Head of caudate nucleus (tissue), 42 donors: ENCODE measurements at regions not wholly inside any gene's neighbourhood (a gene's known extent, or its start where the extent isn't known, plus 50 kb on each side); places are given as distances from the start of the nearest gene placed in this dataset.
A peak's percentile ranks its signal among the peaks of the same experiment; 100 is the strongest.

Source experiments
- DNase-seq, 42 donors: peaks; one replicate each; pipeline versions ENCODE4 v3.0.0 to v3.0.0-alpha.2; 2020 to 2021; ENCODE audit warnings: mixed read lengths in 7 of 42
- intact Hi-C: fragments of 100-400 bp; cut with DNase I; formaldehyde crosslinking; loops from one replicate; pipeline ENCODE4 v1.15.0; 2022

GRCh38 chr14:104421401-104421821, 158.2 kb upstream of the C14orf180 start:
- intact Hi-C loops: no loop called here
- DNase-seq: peak in 6 of 42 donors; percentile 3 to 25 (median 10)

GRCh38 chr14:104421892-104422828, 157.4 kb upstream of the C14orf180 start:
- intact Hi-C loops: no loop called here
- peak in 19 of 42 donors; percentile 8 to 60 (median 21) for DNase-seq

- intact Hi-C loops: no loop called here
- peak in 8 of 42 donors; percentile 3 to 34 (median 9) for DNase-seq
These were observed 156.5 kb upstream of the C14orf180 start for GRCh38 chr14:104422837-104423681.

- intact Hi-C loops: no loop called here
- DNase-seq: peak in 9 of 42 donors; percentile 5 to 34 (median 17)
These were observed 155.7 kb upstream of the C14orf180 start for GRCh38 chr14:104423701-104424405.

GRCh38 chr14:104424406-104425072, 155.0 kb upstream of the C14orf180 start:
- peak; percentile 24 to 84 (median 65) for DNase-seq
- intact Hi-C loops: no loop called here

GRCh38 chr14:104425171-104425681, 154.3 kb upstream of the C14orf180 start:
- peak in 5 of 42 donors; percentile 6 to 38 (median 12) for DNase-seq
- intact Hi-C loops: no loop called here

- DNase-seq: peak in 6 of 42 donors; percentile 5 to 35 (median 16)
- intact Hi-C loops: no loop called here
These were observed 153.6 kb upstream of the C14orf180 start for GRCh38 chr14:104425763-104426646.

GRCh38 chr14:104427131-104427851, 152.3 kb upstream of the C14orf180 start:
- DNase-seq: peak in 7 of 42 donors; percentile 3 to 42 (median 9)
- intact Hi-C loops: no loop called here

GRCh38 chr14:104428333-104428851, 151.2 kb upstream of the C14orf180 start:
- DNase-seq: peak in 5 of 42 donors; percentile 5 to 33 (median 10)
- intact Hi-C loops: no loop called here

GRCh38 chr14:104428860-104429259, 150.7 kb upstream of the C14orf180 start:
- intact Hi-C loops: no loop called here
- DNase-seq: peak in 3 of 42 donors; percentile 6 to 10 (median 7)

- intact Hi-C loops: no loop called here
These were observed 150.2 kb upstream of the C14orf180 start for GRCh38 chr14:104429291-104429861.

GRCh38 chr14:104431351-104431928, 148.1 kb upstream of the C14orf180 start:
- peak in 5 of 42 donors; percentile 6 to 31 (median 12) for DNase-seq
- intact Hi-C loops: no loop called here

More at GRCh38 chr14:104429291-104429861, 150.2 kb upstream of the C14orf180 start:
- DNase-seq: peak in 8 of 42 donors; percentile 6 to 30 (median 12)

- DNase-seq: peak in 5 of 42 donors; percentile 5 to 32 (median 15)
- intact Hi-C loops: no loop called here
These were observed 147.5 kb upstream of the C14orf180 start for GRCh38 chr14:104431929-104432541.

GRCh38 chr14:104432611-104433231, 146.8 kb upstream of the C14orf180 start:
- DNase-seq: peak in 8 of 42 donors; percentile 7 to 32 (median 13)
- intact Hi-C loops: no loop called here
